ENCODE measurements at regions not wholly inside any gene's neighbourhood (a gene's known extent, or its start where the extent isn't known, plus 50 kb on each side); places are given as distances from the start of the nearest gene placed in this dataset.
"Not testable (repeated sequence)": the region's sequence is repeated elsewhere in the genome, so short reads cannot be mapped to it uniquely, and the experiment has no call there.

DNA sequence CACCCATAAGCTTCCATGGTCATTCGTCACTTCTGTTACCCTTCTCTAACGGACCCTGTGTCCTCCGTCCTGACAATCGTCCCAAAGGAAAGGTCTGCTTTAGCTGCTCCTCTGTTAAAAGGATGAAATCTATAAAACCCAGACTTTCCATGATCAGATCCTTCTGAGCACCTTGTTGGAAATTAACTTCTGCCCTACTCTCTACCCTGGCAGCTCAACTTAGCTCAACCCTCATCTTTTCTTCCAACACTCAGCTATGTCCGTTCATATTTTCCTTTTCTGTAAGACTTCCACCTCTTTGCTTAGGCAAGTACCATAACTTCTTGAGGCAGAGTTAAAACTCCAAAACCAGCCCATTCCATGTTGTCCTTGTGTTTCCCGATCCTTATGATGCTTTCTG lies 205.4 kb downstream of the SPATA31A6 start:
- no peaks in the 10 kb centered on the region for H3K27me3 ChIP-seq
- no peak for DNase-seq
- H3K4me3 ChIP-seq = no peak overlapping the region
- H3K9me3 ChIP-seq = no peaks in the 10 kb centered on the region
- no peak overlapping the region for H3K27ac ChIP-seq
- TF ChIP-seq POLR2A (IDR thresholded peaks at IDR 0.05) (no peak), CTCF (IDR thresholded peaks at IDR 0.05) (no peak)
- H3K36me3 ChIP-seq = no peaks in the 10 kb centered on the region
- H3K4me1 ChIP-seq = no peaks in the 10 kb centered on the region

- H3K27ac ChIP-seq, H3K4me3 ChIP-seq, DNase-seq, H3K4me1 ChIP-seq, H3K9me3 ChIP-seq, H3K27me3 ChIP-seq, H3K36me3 ChIP-seq: not testable (repeated sequence)
Measured at GRCh38 chr9:42392773-42393455, 209.5 kb downstream of the SPATA31A6 start.

- TF ChIP-seq POLR2A (IDR thresholded peaks at IDR 0.05) = no peak
- no peak for TF ChIP-seq CTCF (IDR thresholded peaks at IDR 0.05)
- no peaks in the 10 kb centered on the region for H3K9me3 ChIP-seq
Measured at GRCh38 chr9:42396318-42396717, 212.9 kb downstream of the SPATA31A6 start.

GRCh38 chr9:42397336-42397735 lies 213.9 kb downstream of the SPATA31A6 start:
- H3K27ac ChIP-seq = peak overlapping the region in 1 of 4 donors; percentile 48
- H3K36me3 ChIP-seq, H3K4me1 ChIP-seq, H3K4me3 ChIP-seq, H3K27me3 ChIP-seq, DNase-seq, H3K9me3 ChIP-seq: not testable (repeated sequence)

More at GRCh38 chr9:42396318-42396717, 212.9 kb downstream of the SPATA31A6 start:
- Histone ChIP-seq H3K36me3 (no peaks in the 10 kb centered on the region), H3K4me3 (no peak overlapping the region), H3K27me3 (no peaks in the 10 kb centered on the region), H3K4me1 (no peaks in the 10 kb centered on the region), H3K27ac (peak overlapping the region in 1 of 4 donors; percentile 48)
- DNase-seq = no peak

- not testable (repeated sequence) for H3K4me3 ChIP-seq, H3K27ac ChIP-seq, H3K27me3 ChIP-seq, H3K9me3 ChIP-seq, DNase-seq, H3K36me3 ChIP-seq, H3K4me1 ChIP-seq
Measured at GRCh38 chr9:42402919-42403318, 219.5 kb downstream of the SPATA31A6 start.

GRCh38 chr9:42409581-42409980 lies 226.1 kb downstream of the SPATA31A6 start:
- H3K4me1 ChIP-seq, H3K27me3 ChIP-seq, DNase-seq, H3K27ac ChIP-seq, H3K4me3 ChIP-seq, H3K9me3 ChIP-seq, H3K36me3 ChIP-seq: not testable (repeated sequence)

- H3K27ac ChIP-seq, H3K4me1 ChIP-seq, H3K9me3 ChIP-seq, H3K36me3 ChIP-seq, DNase-seq, H3K27me3 ChIP-seq, H3K4me3 ChIP-seq: not testable (repeated sequence)
Measured at GRCh38 chr9:42412354-42412753, 228.9 kb downstream of the SPATA31A6 start.

GRCh38 chr9:42414865-42415264 lies 231.4 kb downstream of the SPATA31A6 start:
- not testable (repeated sequence) for H3K4me3 ChIP-seq, H3K36me3 ChIP-seq, H3K4me1 ChIP-seq, H3K9me3 ChIP-seq, H3K27ac ChIP-seq, DNase-seq, H3K27me3 ChIP-seq

- not testable (repeated sequence) for H3K9me3 ChIP-seq, H3K4me3 ChIP-seq, DNase-seq, H3K27ac ChIP-seq, H3K27me3 ChIP-seq, H3K36me3 ChIP-seq, H3K4me1 ChIP-seq
Measured at GRCh38 chr9:42419652-42420051, 236.2 kb downstream of the SPATA31A6 start.

DNA sequence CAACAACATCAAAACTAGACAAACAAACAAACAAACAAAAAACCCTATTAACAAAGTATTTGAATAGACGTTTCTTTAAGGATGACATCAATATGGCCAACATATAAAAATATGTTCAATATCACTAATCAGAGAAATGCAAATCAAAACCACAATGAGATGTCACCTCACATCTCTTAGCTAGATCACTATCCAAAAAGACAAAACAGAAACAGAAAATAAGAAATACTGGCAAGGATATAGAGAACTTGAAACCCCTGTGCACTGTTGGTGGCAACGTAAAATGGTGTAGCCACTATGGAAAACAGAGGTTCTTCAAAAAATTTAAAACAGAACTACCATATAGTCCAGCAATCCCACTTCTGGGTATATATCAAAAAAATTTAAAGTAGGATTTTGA lies 236.9 kb downstream of the SPATA31A6 start:
- not testable (repeated sequence) for H3K27ac ChIP-seq, H3K27me3 ChIP-seq, H3K4me3 ChIP-seq, DNase-seq, H3K4me1 ChIP-seq, H3K9me3 ChIP-seq, H3K36me3 ChIP-seq

DNA sequence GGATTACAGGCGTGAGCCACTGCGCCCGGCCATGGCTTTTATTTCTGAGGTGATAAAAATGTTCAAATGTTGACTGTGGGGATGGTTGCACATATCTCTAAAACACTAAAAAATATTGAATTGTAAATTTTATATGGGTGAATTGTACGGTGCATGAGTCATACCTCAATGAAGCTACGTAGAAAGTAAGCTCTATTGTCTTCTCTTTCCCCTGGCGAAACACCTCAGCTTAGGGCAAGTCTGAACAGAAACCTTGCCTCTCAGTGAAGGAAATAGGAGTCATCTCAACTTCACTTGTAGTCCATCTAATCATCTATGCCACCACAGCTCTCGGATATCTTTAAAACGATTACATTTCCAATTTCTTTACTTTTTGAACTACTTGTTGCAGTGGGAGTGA lies 238.2 kb downstream of the SPATA31A6 start:
- not testable (repeated sequence) for H3K4me3 ChIP-seq, H3K27ac ChIP-seq, H3K27me3 ChIP-seq, H3K36me3 ChIP-seq, DNase-seq, H3K9me3 ChIP-seq, H3K4me1 ChIP-seq

GRCh38 chr9:42430674-42431615 lies 247.5 kb downstream of the SPATA31A6 start:
- H3K27ac ChIP-seq = peak overlapping the region in 1 of 4 donors; percentile 4
- not testable (repeated sequence) for H3K9me3 ChIP-seq, DNase-seq, H3K27me3 ChIP-seq, H3K36me3 ChIP-seq, H3K4me3 ChIP-seq, H3K4me1 ChIP-seq

GRCh38 chr9:42431616-42432010 lies 248.2 kb downstream of the SPATA31A6 start:
- peak overlapping the region in 1 of 4 donors; percentile 4 for H3K27ac ChIP-seq
- H3K4me1 ChIP-seq, H3K36me3 ChIP-seq, H3K9me3 ChIP-seq, H3K27me3 ChIP-seq, H3K4me3 ChIP-seq, DNase-seq: not testable (repeated sequence)

All from Peyer's patch (tissue), 4 donors.